Astrocyte of the cerebellum (primary cell): ENCODE measurements at regions not wholly inside any gene's neighbourhood (a gene's known extent, or its start where the extent isn't known, plus 50 kb on each side); places are given as distances from the start of the nearest gene placed in this dataset.

Experiments used
- DNase-seq: peaks from one replicate; pipeline ENCODE4 v3.0.0-alpha.2; 2011; ENCODE audit warnings: low read depth
- H3K4me3 ChIP-seq: 2 replicates; pipeline ENCODE4 v1.5.1; 2011; ENCODE audit warnings: mild to moderate bottlenecking, low read depth, low read length, moderate library complexity
- in situ Hi-C: cut with HindIII; loops from 2 replicates; pipeline ENCODE4 v1.10.0; 2017; ENCODE audit warnings: low sequenced_read_pairs
- TF ChIP-seq, protein P1 (sequence below): IDR thresholded peaks from 2 replicates; pipeline ENCODE4 v1.5.1; 2012; ENCODE audit warnings: low read length, low read depth, moderate library complexity, mild to moderate bottlenecking; ENCODE audit errors: missing control alignments

DNA sequence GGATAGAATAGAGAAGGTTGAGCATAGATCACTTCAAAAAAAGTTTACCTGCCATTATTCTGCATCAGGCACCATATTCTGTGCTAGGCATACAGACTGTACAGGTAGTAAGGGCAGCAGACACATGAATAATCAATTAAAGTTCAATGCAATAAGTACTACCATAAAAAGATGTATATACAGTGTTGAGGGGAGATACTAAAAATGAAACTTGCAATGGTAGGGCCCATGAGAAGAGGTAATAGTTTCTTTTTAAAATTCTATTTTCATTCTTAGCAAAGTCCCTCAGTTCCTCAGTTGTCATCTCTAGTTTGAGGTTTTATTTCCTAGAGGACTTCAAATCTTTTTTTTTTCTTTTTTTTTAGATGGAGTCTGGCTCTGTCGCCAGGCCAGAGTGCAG is 819.9 kb downstream of the FAM181B start:
- DNase-seq, result no peak
- in situ Hi-C loops, result no loop called here
- TF ChIP-seq, protein P1, sequence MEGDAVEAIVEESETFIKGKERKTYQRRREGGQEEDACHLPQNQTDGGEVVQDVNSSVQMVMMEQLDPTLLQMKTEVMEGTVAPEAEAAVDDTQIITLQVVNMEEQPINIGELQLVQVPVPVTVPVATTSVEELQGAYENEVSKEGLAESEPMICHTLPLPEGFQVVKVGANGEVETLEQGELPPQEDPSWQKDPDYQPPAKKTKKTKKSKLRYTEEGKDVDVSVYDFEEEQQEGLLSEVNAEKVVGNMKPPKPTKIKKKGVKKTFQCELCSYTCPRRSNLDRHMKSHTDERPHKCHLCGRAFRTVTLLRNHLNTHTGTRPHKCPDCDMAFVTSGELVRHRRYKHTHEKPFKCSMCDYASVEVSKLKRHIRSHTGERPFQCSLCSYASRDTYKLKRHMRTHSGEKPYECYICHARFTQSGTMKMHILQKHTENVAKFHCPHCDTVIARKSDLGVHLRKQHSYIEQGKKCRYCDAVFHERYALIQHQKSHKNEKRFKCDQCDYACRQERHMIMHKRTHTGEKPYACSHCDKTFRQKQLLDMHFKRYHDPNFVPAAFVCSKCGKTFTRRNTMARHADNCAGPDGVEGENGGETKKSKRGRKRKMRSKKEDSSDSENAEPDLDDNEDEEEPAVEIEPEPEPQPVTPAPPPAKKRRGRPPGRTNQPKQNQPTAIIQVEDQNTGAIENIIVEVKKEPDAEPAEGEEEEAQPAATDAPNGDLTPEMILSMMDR, result no peak
- no peak overlapping the region for H3K4me3 ChIP-seq

DNA sequence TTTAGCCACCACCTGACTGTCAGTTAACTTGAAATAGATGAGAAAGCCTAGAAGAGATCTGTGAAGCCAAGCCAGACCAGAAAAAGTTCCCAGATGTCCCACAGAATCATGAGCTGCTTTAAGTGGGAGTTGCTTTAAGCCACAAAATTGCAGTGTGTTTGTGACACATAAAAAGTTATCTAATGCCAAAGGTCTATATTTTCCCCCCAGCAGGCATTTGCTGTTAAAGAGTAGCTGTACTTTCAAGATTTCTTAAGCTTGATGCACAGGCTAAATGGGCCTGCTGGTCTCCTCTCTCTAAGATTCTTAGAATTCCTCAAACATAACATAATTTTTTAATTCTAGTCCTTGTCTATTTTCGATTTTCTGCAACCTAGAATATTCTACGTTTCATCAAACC is 825.7 kb downstream of the FAM181B start:
- no peak overlapping the region for H3K4me3 ChIP-seq
- TF ChIP-seq, protein P1, result no peak
- peak; percentile 6 for DNase-seq
- in situ Hi-C loops, result no loop called here

GRCh38 chr11:81899156-81899555 is 834.5 kb downstream of the FAM181B start:
- TF ChIP-seq, protein P1, result no peak
- in situ Hi-C loops, result no loop called here
- DNase-seq, result peak; percentile 29
- H3K4me3 ChIP-seq, result no peak overlapping the region

GRCh38 chr11:81897639-81898038 is 836.0 kb downstream of the FAM181B start:
- in situ Hi-C loops, result no loop called here
- no peak for DNase-seq
- TF ChIP-seq, protein P1, result no peak
- no peak overlapping the region for H3K4me3 ChIP-seq

DNA sequence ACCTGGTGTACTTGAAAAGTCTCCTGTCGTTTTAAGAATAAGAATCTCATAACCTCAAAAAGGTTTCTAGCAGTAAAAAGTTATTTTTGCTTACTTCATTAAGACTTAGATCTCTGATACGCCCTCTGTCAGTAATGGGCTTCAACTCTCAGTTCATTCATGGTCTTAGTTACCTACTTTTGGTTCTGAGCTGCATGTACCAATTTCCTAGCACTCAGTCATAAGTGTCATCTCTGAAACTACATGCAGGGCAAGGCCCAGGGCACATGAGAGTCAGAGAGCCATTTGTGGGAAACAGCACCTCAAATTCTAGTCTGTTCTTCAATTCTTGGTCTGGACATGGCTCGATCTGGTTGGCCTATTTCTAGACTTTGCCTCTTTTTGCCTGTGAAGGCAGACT is 838.4 kb downstream of the FAM181B start:
- DNase-seq, result no peak
- in situ Hi-C loops, result no loop called here
- no peak overlapping the region for H3K4me3 ChIP-seq
- TF ChIP-seq, protein P1, result no peak

DNA sequence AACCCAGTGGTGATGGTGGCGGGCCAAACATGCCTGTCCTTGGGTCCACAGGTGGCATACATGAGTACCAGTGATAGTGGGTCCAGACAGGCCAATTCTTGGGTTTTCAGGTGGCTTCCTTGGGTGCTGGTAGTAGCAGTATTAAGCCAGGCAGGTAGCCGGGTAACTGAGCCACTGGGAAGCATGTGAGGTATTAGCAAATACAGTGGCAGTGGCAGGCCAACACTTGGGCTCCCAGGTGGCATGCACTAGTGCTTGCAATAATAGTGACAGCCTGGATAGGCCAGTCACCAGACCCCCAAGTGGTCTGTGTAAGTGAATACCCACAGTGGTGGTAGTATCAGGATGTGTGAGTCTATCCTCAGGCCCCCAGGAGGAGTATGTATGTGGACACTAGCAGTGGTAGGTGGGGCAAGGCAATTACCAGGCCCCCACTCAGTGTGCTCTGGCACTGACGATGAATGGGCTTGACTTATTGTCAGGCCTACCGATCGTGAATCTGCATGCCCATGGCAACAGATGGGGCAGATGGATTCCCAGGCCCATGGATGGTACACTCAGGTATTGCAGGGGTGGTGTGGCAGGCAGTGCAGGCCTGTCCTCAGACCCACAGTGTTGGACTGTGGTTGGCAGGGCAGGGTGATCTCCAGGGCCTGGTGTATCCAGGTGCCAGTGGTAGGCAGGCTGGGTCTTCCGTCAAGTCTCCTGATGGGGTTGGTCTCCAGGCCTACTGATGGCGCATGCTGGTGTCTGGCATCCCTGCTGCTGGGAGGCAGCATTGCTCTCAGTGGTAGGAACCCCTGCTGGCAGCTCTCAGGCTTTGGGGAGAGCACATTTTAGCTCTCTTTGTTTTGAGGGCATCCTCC is 840.7 kb downstream of the FAM181B start:
- H3K4me3 ChIP-seq, result no peak overlapping the region
- DNase-seq, result no peak
- in situ Hi-C loops, result no loop called here
- TF ChIP-seq, protein P1, result no peak
